22Rv1 (cell line): ENCODE measurements at regions not wholly inside any gene's neighbourhood (a gene's known extent, or its start where the extent isn't known, plus 50 kb on each side); places are given as distances from the start of the nearest gene placed in this dataset.

Source experiments
- CTCF ChIP-seq: fragments of 450-650 bp; IDR thresholded peaks from 2 replicates; pipeline ENCODE4 v1.5.1; 2017; ENCODE audit warnings: mild to moderate bottlenecking
- ZFX ChIP-seq: fragments of 450-650 bp; IDR thresholded peaks from 2 replicates; pipeline ENCODE4 v1.6.1; 2017; ENCODE audit warnings: antibody characterized with exemption, borderline replicate concordance

- TF ChIP-seq CTCF, result no peak
- no peak for TF ChIP-seq ZFX
These were observed 166.8 kb upstream of the TARS1 start for GRCh38 chr5:33273985-33274384.
